ENCODE measurements at regions not wholly inside any gene's neighbourhood (a gene's known extent, or its start where the extent isn't known, plus 50 kb on each side); places are given as distances from the start of the nearest gene placed in this dataset.

- Histone ChIP-seq H4K20me1 (ENCODE audit: low read depth) (no peaks in the 10 kb centered on the region), H3K27me3 (no peaks in the 10 kb centered on the region), H3K36me3 (no peaks in the 10 kb centered on the region), H3K9me3 (ENCODE audit: low read depth) (no peaks in the 10 kb centered on the region), H3K27ac (no peak overlapping the region), H3K79me2 (ENCODE audit: low read depth) (no peaks in the 10 kb centered on the region), H3F3A (ENCODE audit: low read depth) (no peaks in the 10 kb centered on the region), H2AFZ (replicated peaks) (no peak overlapping the region), H3K4me2 (no peak overlapping the region), H3K4me3 (no peak overlapping the region), H3K4me1 (no peaks in the 10 kb centered on the region), H3K9ac (no peak overlapping the region)
- no peak for TF ChIP-seq CTCF (IDR thresholded peaks at IDR 0.05)
- no peak for TF ChIP-seq EZH2 (IDR thresholded peaks at IDR 0.05)
- no peak for TF ChIP-seq EZH2phosphoT487 (IDR thresholded peaks at IDR 0.05)
- Mint-ChIP-seq H3K36me3 (no peaks in the 10 kb centered on the region), H3K27ac (no peak overlapping the region), H3K9me3 (no peaks in the 10 kb centered on the region), H3K27me3 (ENCODE audit: insufficient read depth, low read depth) (peaks cover 8% of the 10 kb centered on the region), H3K4me1 (no peaks in the 10 kb centered on the region), H3K4me3 (no peak overlapping the region)
- no peak for DNase-seq (ENCODE audit: low spot score)
Observed at GRCh38 chr14:94970941-94971730, 186.2 kb downstream of the DICER1 start.

- Mint-ChIP-seq H3K27ac (no peak overlapping the region), H3K36me3 (no peaks in the 10 kb centered on the region), H3K4me1 (no peaks in the 10 kb centered on the region), H3K9me3 (no peaks in the 10 kb centered on the region), H3K27me3 (ENCODE audit: insufficient read depth, low read depth) (peaks cover 8% of the 10 kb centered on the region), H3K4me3 (no peak overlapping the region)
- Histone ChIP-seq H3K4me3 (no peak overlapping the region), H3F3A (ENCODE audit: low read depth) (no peaks in the 10 kb centered on the region), H2AFZ (replicated peaks) (no peak overlapping the region), H3K4me2 (no peak overlapping the region), H3K9me3 (ENCODE audit: low read depth) (no peaks in the 10 kb centered on the region), H3K79me2 (ENCODE audit: low read depth) (no peaks in the 10 kb centered on the region), H3K36me3 (no peaks in the 10 kb centered on the region), H4K20me1 (ENCODE audit: low read depth) (no peaks in the 10 kb centered on the region), H3K9ac (no peak overlapping the region), H3K4me1 (no peaks in the 10 kb centered on the region), H3K27ac (no peak overlapping the region), H3K27me3 (no peaks in the 10 kb centered on the region)
- DNase-seq (ENCODE audit: low spot score), result no peak
- TF ChIP-seq EZH2phosphoT487 (IDR thresholded peaks at IDR 0.05) (no peak), EZH2 (IDR thresholded peaks at IDR 0.05) (no peak), CTCF (IDR thresholded peaks at IDR 0.05) (no peak)
Observed at GRCh38 chr14:94969766-94970165, 187.6 kb downstream of the DICER1 start.

GRCh38 chr14:94966868-94967267 lies 190.5 kb downstream of the DICER1 start:
- H3K9ac ChIP-seq, result no peak overlapping the region
- no peaks in the 10 kb centered on the region for H3K9me3 ChIP-seq (ENCODE audit: low read depth)
- no peaks in the 10 kb centered on the region for H3K9me3 Mint-ChIP-seq
- no peaks in the 10 kb centered on the region for H4K20me1 ChIP-seq (ENCODE audit: low read depth)
- no peak overlapping the region for H3K4me3 ChIP-seq
- no peaks in the 10 kb centered on the region for H3K36me3 ChIP-seq
- TF ChIP-seq EZH2phosphoT487 (IDR thresholded peaks at IDR 0.05), result no peak
- no peak for TF ChIP-seq EZH2 (IDR thresholded peaks at IDR 0.05)
- no peak for TF ChIP-seq CTCF (IDR thresholded peaks at IDR 0.05)
- no peaks in the 10 kb centered on the region for H3K27me3 ChIP-seq
- no peak overlapping the region for H3K27ac ChIP-seq
- H3K79me2 ChIP-seq (ENCODE audit: low read depth), result no peaks in the 10 kb centered on the region
- H3K27me3 Mint-ChIP-seq (ENCODE audit: insufficient read depth, low read depth), result peaks cover 5% of the 10 kb centered on the region
- H3K27ac Mint-ChIP-seq, result no peak overlapping the region
- no peaks in the 10 kb centered on the region for H3K36me3 Mint-ChIP-seq
- H3K4me1 Mint-ChIP-seq, result no peaks in the 10 kb centered on the region
- no peak overlapping the region for H3K4me3 Mint-ChIP-seq
- H3F3A ChIP-seq (ENCODE audit: low read depth), result no peaks in the 10 kb centered on the region
- no peak for DNase-seq (ENCODE audit: low spot score)
- H3K4me1 ChIP-seq, result no peaks in the 10 kb centered on the region
- no peak overlapping the region for H3K4me2 ChIP-seq
- H2AFZ ChIP-seq (replicated peaks), result no peak overlapping the region

All from neural progenitor cell (in vitro differentiated cells).